Activated naive CD4-positive, alpha-beta T cell treated with Interleukin-2 at 50 U/mL for 16 hours (primary cell): ENCODE measurements at regions not wholly inside any gene's neighbourhood (a gene's known extent, or its start where the extent isn't known, plus 50 kb on each side); places are given as distances from the start of the nearest gene placed in this dataset.

Experiments
- DNase-seq: peaks from one replicate; pipeline ENCODE4 v3.0.0-alpha.2; 2020

DNA sequence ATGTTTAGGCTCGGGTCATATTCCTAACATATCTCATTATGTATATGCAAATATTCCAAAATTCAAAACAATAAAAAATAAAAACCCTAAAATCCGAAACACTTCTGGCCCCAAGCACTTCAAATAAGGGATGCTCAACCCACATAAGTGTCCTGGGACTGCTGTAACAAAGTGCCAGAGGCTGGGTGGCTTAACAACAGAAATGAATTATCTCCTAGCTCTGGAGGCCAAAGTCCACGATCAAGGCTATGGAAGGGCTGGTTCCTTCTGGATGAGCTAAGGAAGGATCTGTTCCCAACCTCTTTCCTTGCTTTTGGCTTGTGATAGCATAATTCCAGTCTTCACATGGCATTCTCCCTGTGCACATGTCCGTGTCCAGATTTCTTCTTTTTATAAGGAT, 181.6 kb upstream of the NFE2L3 start:
- no peak for DNase-seq

- no peak for DNase-seq
These were observed 181.1 kb upstream of the NFE2L3 start for GRCh38 chr7:25970911-25971310.

- DNase-seq, result no peak
These were observed 175.4 kb upstream of the NFE2L3 start for GRCh38 chr7:25976630-25977029.

- no peak for DNase-seq
These were observed 173.5 kb upstream of the NFE2L3 start for GRCh38 chr7:25978466-25978865.

GRCh38 chr7:25979605-25980004, 172.4 kb upstream of the NFE2L3 start:
- DNase-seq, result no peak

GRCh38 chr7:25982684-25983083, 169.3 kb upstream of the NFE2L3 start:
- DNase-seq, result no peak

GRCh38 chr7:25985196-25985595, 166.8 kb upstream of the NFE2L3 start:
- DNase-seq, result no peak

GRCh38 chr7:25988640-25989039, 163.4 kb upstream of the NFE2L3 start:
- no peak for DNase-seq

GRCh38 chr7:25989140-25989705, 162.8 kb upstream of the NFE2L3 start:
- no peak for DNase-seq

- no peak for DNase-seq
These were observed 157.5 kb upstream of the NFE2L3 start for GRCh38 chr7:25994433-25994994.

DNA sequence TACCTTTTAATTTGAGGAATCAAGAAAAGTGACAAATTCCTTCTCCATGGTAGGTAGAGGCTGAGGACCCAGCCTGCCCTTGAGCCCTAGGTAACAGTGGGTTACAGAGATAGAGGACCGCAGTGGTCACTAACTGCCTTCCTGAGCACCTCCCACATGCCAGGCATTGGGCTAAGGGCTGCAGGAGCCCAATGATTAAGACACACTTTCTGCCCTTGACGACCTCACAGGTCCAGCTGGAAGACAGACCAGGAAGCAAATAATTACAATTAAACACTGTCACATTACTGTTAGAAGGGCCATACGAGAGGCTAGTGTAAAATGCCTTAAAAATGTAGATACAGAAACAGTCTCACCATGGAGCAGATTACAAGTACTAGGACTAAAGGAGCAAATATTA, 156.8 kb upstream of the NFE2L3 start:
- no peak for DNase-seq

- DNase-seq, result no peak
These were observed 156.0 kb upstream of the NFE2L3 start for GRCh38 chr7:25996006-25996408.

DNA sequence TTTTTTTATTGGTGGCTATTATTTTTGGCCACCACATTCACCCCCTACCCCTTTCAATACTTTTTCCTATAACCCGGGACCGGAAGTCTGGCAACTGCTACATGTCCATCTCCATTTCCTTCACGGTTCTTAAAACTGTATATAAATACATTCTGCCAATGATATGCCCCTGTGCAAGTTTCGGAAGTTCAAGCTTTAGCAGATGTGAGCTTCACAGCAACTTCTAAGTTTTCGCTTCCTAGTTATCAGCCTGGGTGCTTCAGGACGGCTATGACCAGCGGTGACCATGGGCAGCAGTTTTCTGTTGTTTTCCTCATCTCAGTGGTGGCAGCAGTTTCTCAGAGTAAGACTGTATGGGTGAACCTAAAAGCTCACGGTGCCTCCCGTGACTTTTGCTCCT, 153.5 kb upstream of the NFE2L3 start:
- no peak for DNase-seq

GRCh38 chr7:26000841-26001240, 151.2 kb upstream of the NFE2L3 start:
- no peak for DNase-seq

DNA sequence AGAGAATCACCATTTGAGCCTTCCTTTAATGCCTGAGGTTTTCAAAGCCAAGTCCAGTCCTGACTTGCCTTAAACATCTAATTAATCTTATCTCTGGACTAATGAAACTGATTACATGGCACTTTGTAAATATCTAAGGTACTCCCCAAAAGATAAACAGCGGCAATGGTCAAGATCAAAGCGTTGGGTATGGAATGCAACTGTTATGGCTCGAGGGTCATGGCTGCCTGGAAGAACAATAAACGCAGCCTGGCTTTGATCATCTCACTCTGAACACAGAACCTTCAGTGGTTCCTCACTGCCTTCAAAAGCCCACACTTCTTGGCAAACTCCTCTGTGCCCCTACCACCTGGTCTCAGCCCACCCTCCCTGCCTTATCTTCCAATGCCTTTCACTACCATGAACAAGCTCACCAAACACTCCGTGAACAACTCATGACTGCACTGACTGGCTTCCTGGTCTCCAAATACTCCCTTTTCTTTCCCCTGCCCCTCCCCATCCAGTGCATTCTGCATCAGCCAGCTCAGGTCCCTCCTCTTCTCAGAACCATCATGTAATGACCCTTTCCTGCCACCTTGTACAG, 150.2 kb upstream of the NFE2L3 start:
- DNase-seq, result no peak

DNA sequence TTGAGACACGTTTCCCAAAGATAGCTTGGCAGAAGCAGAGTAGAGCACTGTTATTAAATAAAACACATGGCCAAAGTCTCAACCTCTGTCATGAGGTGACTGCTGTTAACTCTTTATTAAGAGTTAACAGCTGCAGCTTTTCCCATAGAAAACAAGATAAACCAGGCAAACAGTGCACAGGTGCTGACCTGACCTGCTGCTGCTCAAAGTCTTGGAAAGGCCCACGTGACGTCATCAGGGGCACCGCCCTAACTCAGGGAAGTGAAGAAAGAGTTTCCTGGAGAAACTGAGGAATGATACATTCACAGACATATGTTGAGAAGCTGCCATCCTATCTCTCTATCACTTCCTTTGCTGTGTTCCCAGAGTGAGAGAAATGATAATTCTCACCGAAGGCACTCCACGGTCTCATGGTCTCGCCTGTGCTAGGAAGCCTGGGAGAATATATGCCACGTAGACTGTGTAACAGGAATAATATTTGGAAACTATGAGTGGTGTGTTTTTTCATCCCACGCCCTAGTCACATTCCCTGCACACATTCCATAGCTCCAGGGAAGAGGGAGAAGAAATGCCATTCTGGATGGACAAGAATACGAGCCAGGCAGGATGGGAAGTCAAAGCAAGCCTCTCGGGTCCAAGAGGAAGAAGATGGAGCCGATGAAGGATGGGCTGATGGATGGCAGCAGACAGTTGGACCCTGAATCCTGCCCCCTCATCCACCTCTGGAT, 146.2 kb upstream of the NFE2L3 start:
- no peak for DNase-seq

- DNase-seq, result no peak
These were observed 145.6 kb upstream of the NFE2L3 start for GRCh38 chr7:26006426-26006825.

GRCh38 chr7:26007510-26007909, 144.5 kb upstream of the NFE2L3 start:
- no peak for DNase-seq

DNA sequence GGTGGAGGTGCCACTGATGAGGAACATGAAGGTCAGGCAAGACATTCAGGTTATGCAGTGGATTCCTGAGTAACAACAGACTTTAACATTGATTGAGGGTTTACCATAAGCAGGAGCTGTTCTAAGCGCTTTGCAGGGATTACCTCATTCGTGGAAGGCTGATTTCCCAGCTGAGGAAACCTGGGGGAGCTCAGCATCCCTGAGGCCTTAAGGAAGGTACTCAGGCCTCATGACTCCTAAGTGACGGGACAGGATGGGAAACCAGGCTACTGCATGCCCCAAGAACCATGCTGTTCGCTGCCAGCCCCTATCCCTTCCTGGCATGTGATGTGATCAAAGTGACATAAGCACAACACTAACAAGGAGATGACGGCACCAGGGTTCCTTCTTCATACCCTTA, 143.6 kb upstream of the NFE2L3 start:
- DNase-seq, result no peak

DNA sequence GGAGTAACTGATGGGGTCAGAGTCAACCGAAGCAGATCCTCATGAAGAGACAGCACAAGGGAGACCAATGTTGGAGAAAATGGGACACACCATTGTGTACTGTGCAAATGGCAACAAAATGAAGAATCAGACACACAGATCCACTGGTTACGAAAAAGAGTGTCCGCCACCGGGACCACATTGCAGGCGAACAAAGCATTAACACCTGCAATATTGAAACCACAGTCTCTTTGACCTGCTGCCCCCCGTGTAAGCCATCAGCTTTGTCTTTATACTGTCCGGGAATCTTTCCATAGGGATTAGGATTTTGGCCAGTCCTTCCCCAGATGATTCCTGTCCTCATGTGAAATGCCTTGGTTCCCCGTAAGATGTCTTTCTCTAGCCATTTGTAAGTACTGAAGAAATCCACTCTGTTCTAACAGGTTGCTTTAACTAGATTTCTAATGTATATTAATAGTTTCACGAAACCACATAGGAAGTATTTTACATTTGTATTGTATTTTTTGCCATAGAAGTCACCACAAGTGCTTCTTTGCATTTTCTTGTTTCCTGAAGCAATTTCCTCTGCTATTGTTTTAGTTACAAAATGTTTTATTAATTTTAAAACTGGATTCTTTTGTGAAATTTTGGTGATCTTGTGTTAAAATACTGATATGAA, 140.8 kb upstream of the NFE2L3 start:
- no peak for DNase-seq

- no peak for DNase-seq
These were observed 138.4 kb upstream of the NFE2L3 start for GRCh38 chr7:26013551-26014083.

DNA sequence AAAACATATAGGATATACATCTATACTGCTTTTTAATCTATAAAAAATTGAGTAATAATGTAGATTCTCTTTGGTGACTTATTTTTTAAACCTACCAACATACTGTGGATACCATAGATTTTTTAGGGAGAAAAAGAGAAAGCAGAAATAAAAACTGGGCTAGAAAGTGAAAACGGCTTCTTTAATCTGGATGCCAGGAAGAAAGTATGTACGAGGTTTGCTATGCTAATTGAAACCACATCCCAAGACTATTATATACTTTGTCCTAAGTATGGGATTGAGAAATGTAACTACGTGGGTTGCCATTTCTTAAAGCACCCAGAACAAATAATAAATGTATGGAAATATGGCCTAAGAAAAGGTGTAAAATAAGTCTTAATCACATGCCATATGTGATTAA, 129.0 kb upstream of the NFE2L3 start:
- no peak for DNase-seq

DNA sequence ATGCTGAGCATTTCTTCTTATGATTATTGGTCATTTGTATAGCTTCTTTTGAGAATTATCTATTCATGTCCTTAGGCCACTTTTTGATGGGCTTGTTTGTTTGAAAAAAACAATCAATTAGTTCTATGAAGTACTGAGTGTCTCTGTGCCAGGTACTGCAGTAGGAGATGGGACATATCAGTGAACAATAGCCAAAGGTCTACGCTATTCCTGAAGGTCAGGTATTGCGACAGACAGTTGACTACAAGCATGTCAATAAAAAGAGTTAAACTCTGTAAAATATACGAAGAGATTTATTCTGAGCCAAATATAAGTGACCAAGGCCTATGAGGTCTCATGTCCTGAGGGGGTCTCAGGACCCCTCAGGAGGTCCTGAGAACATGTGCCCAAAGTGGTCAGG, 122.1 kb upstream of the NFE2L3 start:
- DNase-seq, result no peak

GRCh38 chr7:26034391-26034790, 117.6 kb upstream of the NFE2L3 start:
- no peak for DNase-seq
